Mammary epithelial cell (primary cell): ENCODE measurements at regions not wholly inside any gene's neighbourhood (a gene's known extent, or its start where the extent isn't known, plus 50 kb on each side); places are given as distances from the start of the nearest gene placed in this dataset.

Source experiments
- EZH2 ChIP-seq: IDR thresholded peaks from 2 replicates; pipeline ENCODE4 v1.6.1; 2012; ENCODE audit warnings: low read length, inconsistent platforms, borderline replicate concordance
- TF ChIP-seq, protein P1 (sequence below), 2 donors: IDR thresholded peaks in 1 of 2; conservative IDR thresholded peaks in 1 of 2; 2 replicates each; pipeline ENCODE4 v1.5.1; 2011 to 2012; ENCODE audit warnings: inconsistent platforms in 2 of 2, low read length in 2 of 2, mild to moderate bottlenecking in 2 of 2, control low read depth in 1 of 2, low read depth in 1 of 2; ENCODE audit not compliant: insufficient read depth in 1 of 2; ENCODE audit errors: extremely low read depth in 1 of 2

- TF ChIP-seq EZH2 = no peak
- TF ChIP-seq, protein P1, sequence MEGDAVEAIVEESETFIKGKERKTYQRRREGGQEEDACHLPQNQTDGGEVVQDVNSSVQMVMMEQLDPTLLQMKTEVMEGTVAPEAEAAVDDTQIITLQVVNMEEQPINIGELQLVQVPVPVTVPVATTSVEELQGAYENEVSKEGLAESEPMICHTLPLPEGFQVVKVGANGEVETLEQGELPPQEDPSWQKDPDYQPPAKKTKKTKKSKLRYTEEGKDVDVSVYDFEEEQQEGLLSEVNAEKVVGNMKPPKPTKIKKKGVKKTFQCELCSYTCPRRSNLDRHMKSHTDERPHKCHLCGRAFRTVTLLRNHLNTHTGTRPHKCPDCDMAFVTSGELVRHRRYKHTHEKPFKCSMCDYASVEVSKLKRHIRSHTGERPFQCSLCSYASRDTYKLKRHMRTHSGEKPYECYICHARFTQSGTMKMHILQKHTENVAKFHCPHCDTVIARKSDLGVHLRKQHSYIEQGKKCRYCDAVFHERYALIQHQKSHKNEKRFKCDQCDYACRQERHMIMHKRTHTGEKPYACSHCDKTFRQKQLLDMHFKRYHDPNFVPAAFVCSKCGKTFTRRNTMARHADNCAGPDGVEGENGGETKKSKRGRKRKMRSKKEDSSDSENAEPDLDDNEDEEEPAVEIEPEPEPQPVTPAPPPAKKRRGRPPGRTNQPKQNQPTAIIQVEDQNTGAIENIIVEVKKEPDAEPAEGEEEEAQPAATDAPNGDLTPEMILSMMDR (conservative IDR thresholded peaks at IDR 0.05 in 1 of 2, IDR thresholded peaks at IDR 0.05 in 1 of 2; ENCODE audit: extremely low read depth in 1 of 2, insufficient read depth in 1 of 2, low read depth in 1 of 2, low read length in 2 of 2) = no peak
These were observed 51.7 kb upstream of the NUP160 start for GRCh38 chr11:47899801-47900200.
